Endodermal cell (in vitro differentiated cells): ENCODE measurements at regions not wholly inside any gene's neighbourhood (a gene's known extent, or its start where the extent isn't known, plus 50 kb on each side); places are given as distances from the start of the nearest gene placed in this dataset.
"Not testable (repeated sequence)": the region's sequence is repeated elsewhere in the genome, so short reads cannot be mapped to it uniquely, and the experiment has no call there.

ENCODE experiments used
- DNase-seq: peaks from one replicate; pipeline ENCODE4 v3.0.0-alpha.2; 2017
- H3K27ac ChIP-seq: 2 replicates; pipeline ENCODE4 v1.5.1; 2013; ENCODE audit warnings: mild to moderate bottlenecking, low read depth, low read length, moderate library complexity
- H3K27me3 ChIP-seq: 2 replicates; pipeline ENCODE4 v1.6.1; 2013; ENCODE audit warnings: mild to moderate bottlenecking, low read length, moderate library complexity; ENCODE audit not compliant: insufficient read depth, control insufficient read depth, poor library complexity, severe bottlenecking
- H3K36me3 ChIP-seq: 2 replicates; pipeline ENCODE4 v1.7.0; 2013; ENCODE audit warnings: mild to moderate bottlenecking, low read length, moderate library complexity; ENCODE audit not compliant: control insufficient read depth, insufficient read depth
- H3K4me1 ChIP-seq: one replicate; pipeline ENCODE4 v1.7.0; 2013; ENCODE audit warnings: low read length; ENCODE audit not compliant: control insufficient read depth, insufficient read depth
- H3K4me3 ChIP-seq: 2 replicates; pipeline ENCODE4 v1.5.1; 2013; ENCODE audit warnings: mild to moderate bottlenecking, low read length, moderate library complexity
- H3K9ac ChIP-seq: 2 replicates; pipeline ENCODE4 v1.6.1; 2013; ENCODE audit warnings: mild to moderate bottlenecking, low read length, moderate library complexity; ENCODE audit not compliant: poor library complexity, severe bottlenecking; ENCODE audit errors: extremely low read depth
- H3K9me3 ChIP-seq: 2 replicates; pipeline ENCODE4 v1.6.1; 2013; ENCODE audit warnings: mild to moderate bottlenecking, low read length, moderate library complexity; ENCODE audit not compliant: control insufficient read depth
- H3K27ac Mint-ChIP-seq: 2 replicates; pipeline ENCODE4 v1.8.0; 2020; ENCODE audit warnings: mixed read lengths
- H3K27me3 Mint-ChIP-seq: 2 replicates; pipeline ENCODE4 v1.8.0; 2021; ENCODE audit warnings: mild to moderate bottlenecking, mixed read lengths; ENCODE audit not compliant: insufficient read depth
- H3K36me3 Mint-ChIP-seq: 2 replicates; pipeline ENCODE4 v1.8.0; 2020; ENCODE audit warnings: low read depth, mixed read lengths
- H3K4me1 Mint-ChIP-seq: 2 replicates; pipeline ENCODE4 v1.8.0; 2020; ENCODE audit warnings: mixed read lengths
- H3K4me3 Mint-ChIP-seq: 2 replicates; pipeline ENCODE4 v1.8.0; 2020; ENCODE audit warnings: mild to moderate bottlenecking, moderate library complexity, mixed read lengths
- H3K9me3 Mint-ChIP-seq: 2 replicates; pipeline ENCODE4 v1.8.0; 2020; ENCODE audit warnings: mild to moderate bottlenecking, mixed read lengths
- CTCF ChIP-seq: fragments of 200-600 bp; sonication (generic); conservative IDR thresholded peaks from 2 replicates; pipeline ENCODE4 v1.5.0; 2021; ENCODE audit warnings: antibody characterized with exemption, mild to moderate bottlenecking
- WGBS, 2 experiments: methylation state at CpG; one replicate each; pipeline versions ENCODE4 v1.1.5 to v1.1.7; 2013; ENCODE audit warnings: missing lambda C conversion rate in 2 of 2, mixed read lengths in 1 of 2; ENCODE audit not compliant: insufficient coverage in 1 of 2, insufficient read length in 1 of 2; 5-methylcytosine and 5-hydroxymethylcytosine counted together

DNA sequence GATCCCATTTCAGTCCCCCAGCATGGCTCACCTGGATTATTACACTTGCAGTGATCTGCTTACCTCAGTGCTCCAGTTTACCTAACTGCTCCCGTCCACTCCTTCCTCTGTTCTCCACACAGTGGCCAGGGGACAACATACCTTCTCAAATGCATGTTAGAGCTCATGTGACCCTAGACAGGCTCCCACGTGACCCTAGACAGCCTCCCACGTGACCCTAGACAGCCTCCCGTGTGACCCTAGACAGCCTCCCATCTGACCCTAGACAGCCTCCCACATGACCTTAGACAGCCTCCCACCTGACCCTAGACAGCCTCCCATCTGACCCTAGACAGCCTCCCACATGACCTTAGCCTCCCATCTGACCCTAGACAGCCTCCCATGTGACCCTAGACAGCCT is 226.0 kb upstream of the TMEM132C start:
- no peaks in the 10 kb centered on the region for H3K36me3 Mint-ChIP-seq
- no peak overlapping the region for H3K27ac Mint-ChIP-seq

DNA sequence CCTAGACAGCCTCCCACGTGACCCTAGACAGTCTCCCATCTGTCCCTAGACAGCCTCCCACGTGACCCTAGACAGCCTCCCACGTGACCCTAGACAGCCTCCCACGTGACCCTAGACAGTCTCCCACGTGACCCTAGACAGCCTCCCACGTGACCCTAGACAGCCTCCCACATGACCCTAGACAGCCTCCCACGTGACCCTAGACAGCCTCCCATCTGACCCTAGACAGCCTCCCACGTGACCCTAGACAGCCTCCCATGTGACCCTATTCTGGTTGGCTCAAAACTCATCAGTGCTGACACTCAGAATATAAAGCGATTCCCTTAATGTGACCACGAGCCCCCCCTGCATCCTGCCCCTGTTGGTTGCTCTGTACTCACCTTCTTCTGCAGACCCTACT is 224.7 kb upstream of the TMEM132C start:
- not testable (repeated sequence) for H3K9ac ChIP-seq, H3K4me1 ChIP-seq, DNase-seq, H3K27ac Mint-ChIP-seq, H3K4me1 Mint-ChIP-seq, H3K36me3 ChIP-seq, H3K27ac ChIP-seq, H3K4me3 ChIP-seq, H3K36me3 Mint-ChIP-seq, H3K4me3 Mint-ChIP-seq
- H3K9me3 Mint-ChIP-seq: peaks cover 10% of the 10 kb centered on the region
- Histone ChIP-seq H3K9me3 (peaks cover 10% of the 10 kb centered on the region), H3K27me3 (peaks cover 31% of the 10 kb centered on the region)
- peaks cover 17% of the 10 kb centered on the region for H3K27me3 Mint-ChIP-seq
- WGBS, 2 experiments: 88 to 97% methylated on average over 2 to 9 of the region's 10 CpGs

More for the DNA sequence above, 226.0 kb upstream of the TMEM132C start:
- Histone ChIP-seq H3K4me1 (no peaks in the 10 kb centered on the region), H3K36me3 (no peaks in the 10 kb centered on the region), H3K4me3 (no peak overlapping the region), H3K9me3 (peaks cover 10% of the 10 kb centered on the region), H3K9ac (no peak overlapping the region), H3K27ac (no peak overlapping the region), H3K27me3 (peaks cover 27% of the 10 kb centered on the region)
- H3K27me3 Mint-ChIP-seq: peaks cover 13% of the 10 kb centered on the region
- no peak for TF ChIP-seq CTCF
- DNase-seq: peak; percentile 13
- 90 to 93% methylated on average over 4 of the region's 4 CpGs for WGBS, 2 experiments
- H3K4me1 Mint-ChIP-seq: no peaks in the 10 kb centered on the region
- peaks cover 10% of the 10 kb centered on the region for H3K9me3 Mint-ChIP-seq
- no peak overlapping the region for H3K4me3 Mint-ChIP-seq

- 80 to 83% methylated on average over 2 to 3 of the region's 3 CpGs for WGBS, 2 experiments
- Histone ChIP-seq H3K27me3 (peaks cover 34% of the 10 kb centered on the region), H3K9me3 (peaks cover 10% of the 10 kb centered on the region), H3K4me1 (no peaks in the 10 kb centered on the region), H3K27ac (no peak overlapping the region), H3K9ac (no peak overlapping the region), H3K4me3 (no peak overlapping the region), H3K36me3 (no peaks in the 10 kb centered on the region)
- DNase-seq: no peak
- no peak overlapping the region for H3K27ac Mint-ChIP-seq
- H3K9me3 Mint-ChIP-seq: peaks cover 10% of the 10 kb centered on the region
- TF ChIP-seq CTCF: no peak
- no peak overlapping the region for H3K4me3 Mint-ChIP-seq
- H3K4me1 Mint-ChIP-seq: no peaks in the 10 kb centered on the region
- no peaks in the 10 kb centered on the region for H3K36me3 Mint-ChIP-seq
- H3K27me3 Mint-ChIP-seq: peaks cover 22% of the 10 kb centered on the region
Measured at GRCh38 chr12:128042825-128043224, 224.1 kb upstream of the TMEM132C start.

GRCh38 chr12:128043317-128043716 is 223.7 kb upstream of the TMEM132C start:
- H3K36me3 ChIP-seq: no peaks in the 10 kb centered on the region
- no peak for DNase-seq
- H3K4me3 ChIP-seq: no peak overlapping the region
- Mint-ChIP-seq H3K27me3 (peaks cover 27% of the 10 kb centered on the region), H3K36me3 (no peaks in the 10 kb centered on the region), H3K4me3 (no peak overlapping the region), H3K27ac (no peak overlapping the region), H3K9me3 (peaks cover 10% of the 10 kb centered on the region), H3K4me1 (no peaks in the 10 kb centered on the region)
- H3K27ac ChIP-seq: no peak overlapping the region
- peaks cover 37% of the 10 kb centered on the region for H3K27me3 ChIP-seq
- WGBS, 2 experiments: 82 to 83% methylated on average over 6 to 7 of the region's 7 CpGs
- H3K4me1 ChIP-seq: no peaks in the 10 kb centered on the region
- peaks cover 10% of the 10 kb centered on the region for H3K9me3 ChIP-seq
- TF ChIP-seq CTCF: no peak
- H3K9ac ChIP-seq: no peak overlapping the region
